ENCODE measurements at regions not wholly inside any gene's neighbourhood (a gene's known extent, or its start where the extent isn't known, plus 50 kb on each side); places are given as distances from the start of the nearest gene placed in this dataset.
"Not testable (repeated sequence)": the region's sequence is repeated elsewhere in the genome, so short reads cannot be mapped to it uniquely, and the experiment has no call there.

GRCh38 chr14:105882626-105883025, 356.2 kb downstream of the TMEM121 start:
- DNase-seq = no peak

- DNase-seq = no peak
Observed at GRCh38 chr14:105883066-105884005, 357.0 kb downstream of the TMEM121 start.

GRCh38 chr14:105884192-105884807, 357.9 kb downstream of the TMEM121 start:
- not testable (repeated sequence) for DNase-seq

GRCh38 chr14:105884808-105885281, 358.5 kb downstream of the TMEM121 start:
- no peak for DNase-seq

GRCh38 chr14:105885561-105886320, 359.4 kb downstream of the TMEM121 start:
- no peak for DNase-seq

GRCh38 chr14:105886791-105887191, 360.4 kb downstream of the TMEM121 start:
- DNase-seq = not testable (repeated sequence)

- DNase-seq = no peak
Observed at GRCh38 chr14:105887692-105888091, 361.3 kb downstream of the TMEM121 start.

- no peak for DNase-seq
Observed at GRCh38 chr14:105888151-105888550, 361.8 kb downstream of the TMEM121 start.

GRCh38 chr14:105888784-105889665, 362.6 kb downstream of the TMEM121 start:
- no peak for DNase-seq

GRCh38 chr14:105889666-105890473, 363.5 kb downstream of the TMEM121 start:
- DNase-seq = no peak

- DNase-seq = no peak
Observed at GRCh38 chr14:105890474-105891220, 364.3 kb downstream of the TMEM121 start.

GRCh38 chr14:105891221-105891602, 364.8 kb downstream of the TMEM121 start:
- DNase-seq = no peak

- DNase-seq = no peak
Observed at GRCh38 chr14:105891631-105892452, 365.5 kb downstream of the TMEM121 start.

GRCh38 chr14:105892453-105893441, 366.4 kb downstream of the TMEM121 start:
- DNase-seq = not testable (repeated sequence)

GRCh38 chr14:105893686-105894085, 367.3 kb downstream of the TMEM121 start:
- DNase-seq = not testable (repeated sequence)

- no peak for DNase-seq
Observed at GRCh38 chr14:105894125-105894977, 368.0 kb downstream of the TMEM121 start.
